ENCODE measurements at regions not wholly inside any gene's neighbourhood (a gene's known extent, or its start where the extent isn't known, plus 50 kb on each side); places are given as distances from the start of the nearest gene placed in this dataset.
"Not testable (repeated sequence)": the region's sequence is repeated elsewhere in the genome, so short reads cannot be mapped to it uniquely, and the experiment has no call there.

GRCh38 chr7:113294750-113295149, 176.4 kb upstream of the SMIM30 start:
- DNase-seq, result no peak

GRCh38 chr7:113292105-113292504, 173.8 kb upstream of the SMIM30 start:
- no peak for DNase-seq

- DNase-seq, result no peak
Observed at GRCh38 chr7:113291058-113291457, 172.7 kb upstream of the SMIM30 start.

- DNase-seq, result peak in 1 of 2 donors; percentile 4
Observed at GRCh38 chr7:113289140-113289740, 170.9 kb upstream of the SMIM30 start.

- DNase-seq, result no peak
Observed at GRCh38 chr7:113285411-113285810, 167.1 kb upstream of the SMIM30 start.

GRCh38 chr7:113283861-113284260, 165.5 kb upstream of the SMIM30 start:
- no peak for DNase-seq

GRCh38 chr7:113282875-113283274, 164.5 kb upstream of the SMIM30 start:
- no peak for DNase-seq

GRCh38 chr7:113281223-113281622, 162.9 kb upstream of the SMIM30 start:
- DNase-seq, result no peak

- peak in 1 of 2 donors; percentile 3 for DNase-seq
Observed at GRCh38 chr7:113279256-113279655, 160.9 kb upstream of the SMIM30 start.

GRCh38 chr7:113270790-113271189, 152.4 kb upstream of the SMIM30 start:
- DNase-seq, result no peak

- not testable (repeated sequence) for DNase-seq
Observed at GRCh38 chr7:113269592-113269991, 151.2 kb upstream of the SMIM30 start.

GRCh38 chr7:113268757-113269156, 150.4 kb upstream of the SMIM30 start:
- DNase-seq, result no peak

GRCh38 chr7:113267885-113268284, 149.5 kb upstream of the SMIM30 start:
- DNase-seq, result no peak

GRCh38 chr7:113267271-113267670, 148.9 kb upstream of the SMIM30 start:
- DNase-seq, result no peak

- no peak for DNase-seq
Observed at GRCh38 chr7:113263749-113264148, 145.4 kb upstream of the SMIM30 start.

GRCh38 chr7:113263215-113263742, 144.9 kb upstream of the SMIM30 start:
- DNase-seq, result not testable (repeated sequence)

GRCh38 chr7:113256883-113257531, 138.7 kb upstream of the SMIM30 start:
- no peak for DNase-seq

GRCh38 chr7:113247198-113247597, 128.8 kb upstream of the SMIM30 start:
- no peak for DNase-seq

- DNase-seq, result no peak
Observed at GRCh38 chr7:113246738-113247137, 128.4 kb upstream of the SMIM30 start.

GRCh38 chr7:113232885-113233284, 114.5 kb upstream of the SMIM30 start:
- no peak for DNase-seq

- DNase-seq, result no peak
Observed at GRCh38 chr7:113230691-113231090, 112.3 kb upstream of the SMIM30 start.

GRCh38 chr7:113217314-113217713, 99.0 kb upstream of the SMIM30 start:
- DNase-seq, result no peak

GRCh38 chr7:113216038-113216437, 97.7 kb upstream of the SMIM30 start:
- DNase-seq, result no peak

GRCh38 chr7:113209449-113210203, 91.3 kb upstream of the SMIM30 start:
- DNase-seq, result no peak

All from hippocampal formation (tissue), 2 donors.